ENCODE measurements at regions not wholly inside any gene's neighbourhood (a gene's known extent, or its start where the extent isn't known, plus 50 kb on each side); places are given as distances from the start of the nearest gene placed in this dataset.

- no peak for TF ChIP-seq POLR2A (IDR thresholded peaks at IDR 0.05)
- TF ChIP-seq, protein P1, sequence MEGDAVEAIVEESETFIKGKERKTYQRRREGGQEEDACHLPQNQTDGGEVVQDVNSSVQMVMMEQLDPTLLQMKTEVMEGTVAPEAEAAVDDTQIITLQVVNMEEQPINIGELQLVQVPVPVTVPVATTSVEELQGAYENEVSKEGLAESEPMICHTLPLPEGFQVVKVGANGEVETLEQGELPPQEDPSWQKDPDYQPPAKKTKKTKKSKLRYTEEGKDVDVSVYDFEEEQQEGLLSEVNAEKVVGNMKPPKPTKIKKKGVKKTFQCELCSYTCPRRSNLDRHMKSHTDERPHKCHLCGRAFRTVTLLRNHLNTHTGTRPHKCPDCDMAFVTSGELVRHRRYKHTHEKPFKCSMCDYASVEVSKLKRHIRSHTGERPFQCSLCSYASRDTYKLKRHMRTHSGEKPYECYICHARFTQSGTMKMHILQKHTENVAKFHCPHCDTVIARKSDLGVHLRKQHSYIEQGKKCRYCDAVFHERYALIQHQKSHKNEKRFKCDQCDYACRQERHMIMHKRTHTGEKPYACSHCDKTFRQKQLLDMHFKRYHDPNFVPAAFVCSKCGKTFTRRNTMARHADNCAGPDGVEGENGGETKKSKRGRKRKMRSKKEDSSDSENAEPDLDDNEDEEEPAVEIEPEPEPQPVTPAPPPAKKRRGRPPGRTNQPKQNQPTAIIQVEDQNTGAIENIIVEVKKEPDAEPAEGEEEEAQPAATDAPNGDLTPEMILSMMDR (IDR thresholded peaks at IDR 0.05) = no peak
Measured at GRCh38 chr18:43414006-43414405, 136.7 kb upstream of the SYT4 start.
